Thymus (tissue), 11 donors: ENCODE measurements at regions not wholly inside any gene's neighbourhood (a gene's known extent, or its start where the extent isn't known, plus 50 kb on each side); places are given as distances from the start of the nearest gene placed in this dataset.

Experiments
- DNase-seq, 9 donors: peaks; one replicate each; pipeline ENCODE4 v3.0.0-alpha.2; 2013; ENCODE audit warnings: low spot score in 9 of 9, low read depth in 6 of 9, missing footprints in 1 of 9
- H3K27ac ChIP-seq, 2 donors: one replicate each; pipeline ENCODE4 v1.5.1; 2013; ENCODE audit warnings: control low read depth in 1 of 2, low read depth in 1 of 2, low read length in 1 of 2, mild to moderate bottlenecking in 1 of 2, moderate library complexity in 1 of 2
- H3K27me3 ChIP-seq, 2 donors: one replicate each; pipeline ENCODE4 v1.5.1; 2013; ENCODE audit warnings: low read length in 1 of 2; ENCODE audit not compliant: control insufficient read depth in 2 of 2, insufficient read depth in 1 of 2
- H3K36me3 ChIP-seq, 2 donors: one replicate each; pipeline ENCODE4 v1.5.1; 2013; ENCODE audit warnings: low read length in 1 of 2, mild to moderate bottlenecking in 1 of 2, moderate library complexity in 1 of 2; ENCODE audit not compliant: control insufficient read depth in 2 of 2, insufficient read depth in 2 of 2
- H3K4me1 ChIP-seq, 2 donors: one replicate each; pipeline ENCODE4 v1.5.1; 2013; ENCODE audit warnings: low read length in 2 of 2; ENCODE audit not compliant: control insufficient read depth in 2 of 2, insufficient read depth in 2 of 2
- H3K4me3 ChIP-seq, 2 donors: one replicate each; pipeline ENCODE4 v1.5.1; 2013; ENCODE audit warnings: low read length in 2 of 2, control low read depth in 1 of 2, mild to moderate bottlenecking in 1 of 2
- H3K9me3 ChIP-seq, 2 donors: one replicate each; pipeline ENCODE4 v1.5.1; 2013; ENCODE audit warnings: low read length in 1 of 2, mild to moderate bottlenecking in 1 of 2; ENCODE audit not compliant: control insufficient read depth in 2 of 2, insufficient read depth in 1 of 2
- WGBS: extraction: QIAGEN DNeasy Blood & Tissue Kit; methylation state at CpG from one replicate; pipeline ENCODE4 v1.1.7; 2013; 5-methylcytosine and 5-hydroxymethylcytosine counted together
- donor health status: healthy.

GRCh38 chr5:61790678-61791077, 458.6 kb downstream of the ZSWIM6 start:
- Histone ChIP-seq H3K27ac (no peak overlapping the region), H3K4me1 (no peaks in the 10 kb centered on the region), H3K36me3 (no peaks in the 10 kb centered on the region), H3K27me3 (no peaks in the 10 kb centered on the region), H3K4me3 (no peak overlapping the region), H3K9me3 (no peaks in the 10 kb centered on the region)
- no peak for DNase-seq
- WGBS, result 92% methylated on average over 2 of the region's 2 CpGs

DNA sequence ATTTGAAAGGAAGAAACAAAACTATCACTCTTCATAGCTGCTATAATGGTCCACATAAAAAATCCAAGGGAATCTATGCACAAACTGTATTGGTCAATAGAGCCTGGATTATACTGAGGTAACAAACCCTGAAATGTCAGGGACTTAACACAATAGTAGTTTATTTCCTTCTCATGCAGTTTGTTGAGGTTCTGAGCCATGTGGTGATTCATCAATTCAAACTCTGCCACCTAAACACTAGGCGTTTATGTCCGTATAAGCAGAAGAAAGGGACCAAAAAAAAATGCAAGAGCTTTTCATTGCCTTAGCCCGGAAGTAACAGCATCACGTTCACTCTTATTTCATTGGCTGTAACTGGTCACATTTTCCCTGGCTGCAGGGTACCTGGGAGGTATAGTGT, 464.7 kb downstream of the ZSWIM6 start:
- H3K27me3 ChIP-seq, result no peaks in the 10 kb centered on the region
- no peaks in the 10 kb centered on the region for H3K9me3 ChIP-seq
- H3K27ac ChIP-seq, result no peak overlapping the region
- no peaks in the 10 kb centered on the region for H3K36me3 ChIP-seq
- H3K4me1 ChIP-seq, result no peaks in the 10 kb centered on the region
- WGBS, result 99% methylated on average over 4 of the region's 4 CpGs
- no peak overlapping the region for H3K4me3 ChIP-seq
- no peak for DNase-seq

DNA sequence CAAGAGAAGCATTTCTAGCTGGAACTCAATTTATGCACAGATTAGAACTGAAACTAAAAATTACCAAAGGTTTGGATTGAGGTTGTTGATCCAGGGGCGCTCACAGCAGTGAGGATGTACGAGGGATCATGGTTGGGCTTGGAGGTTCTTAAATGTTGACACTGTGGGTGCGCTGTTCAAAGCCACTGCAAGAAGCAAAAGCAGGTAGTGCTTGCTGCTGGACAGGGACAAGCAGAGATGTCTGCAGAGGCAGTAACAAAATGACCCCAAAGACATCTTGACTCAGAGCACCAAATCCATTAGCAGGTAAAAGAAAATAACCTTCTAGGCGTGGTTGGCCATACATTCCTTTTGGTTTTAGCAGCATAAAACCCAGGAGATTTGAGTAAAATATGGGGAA, 468.4 kb downstream of the ZSWIM6 start:
- no peaks in the 10 kb centered on the region for H3K4me1 ChIP-seq
- no peak overlapping the region for H3K27ac ChIP-seq
- H3K4me3 ChIP-seq, result no peak overlapping the region
- WGBS, result 98% methylated on average over 4 of the region's 4 CpGs
- H3K36me3 ChIP-seq, result no peaks in the 10 kb centered on the region
- H3K9me3 ChIP-seq, result no peaks in the 10 kb centered on the region
- no peaks in the 10 kb centered on the region for H3K27me3 ChIP-seq
- DNase-seq, result no peak

DNA sequence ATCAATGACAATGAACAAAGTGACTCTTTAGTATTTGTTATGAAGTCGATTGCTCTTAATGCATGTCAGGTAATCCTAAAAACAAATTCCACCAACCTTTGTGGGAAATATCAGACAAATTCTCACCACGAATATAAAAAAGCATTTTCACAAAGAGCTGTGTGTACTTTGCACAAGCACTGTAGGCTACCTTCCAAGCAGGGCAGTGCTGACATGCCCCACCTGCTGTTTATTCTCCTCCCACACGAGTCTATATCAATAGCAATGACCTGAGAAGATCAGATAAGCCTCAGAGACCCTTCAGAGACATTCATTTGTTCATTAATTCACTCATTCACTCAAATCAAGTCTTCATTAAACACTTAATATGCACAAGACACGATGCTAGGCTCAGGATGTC, 469.1 kb downstream of the ZSWIM6 start:
- no peak for DNase-seq
- WGBS, result 81% methylated on average over 4 of the region's 4 CpGs
- H3K9me3 ChIP-seq, result no peaks in the 10 kb centered on the region
- H3K27me3 ChIP-seq, result no peaks in the 10 kb centered on the region
- no peak overlapping the region for H3K4me3 ChIP-seq
- no peaks in the 10 kb centered on the region for H3K36me3 ChIP-seq
- no peaks in the 10 kb centered on the region for H3K4me1 ChIP-seq
- no peak overlapping the region for H3K27ac ChIP-seq

DNA sequence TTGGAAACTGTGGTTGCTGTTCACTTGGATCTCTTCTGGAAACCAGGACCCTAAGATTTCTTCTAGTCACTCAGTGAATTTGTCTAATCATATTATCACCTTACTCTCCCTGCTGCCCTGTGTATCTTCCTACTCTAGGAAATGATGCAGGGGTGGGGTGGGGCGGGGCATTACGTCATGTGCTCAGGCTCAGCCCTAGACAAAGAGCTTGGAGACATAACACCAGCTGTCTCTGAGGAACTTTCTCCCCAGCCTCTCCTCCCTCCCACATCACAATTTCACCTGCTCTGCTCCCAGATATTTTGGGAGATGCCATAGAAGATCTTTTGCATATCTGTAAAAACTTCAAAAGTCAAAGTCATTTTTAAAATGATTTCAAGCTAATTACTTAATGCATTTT, 470.4 kb downstream of the ZSWIM6 start:
- no peak for DNase-seq
- Histone ChIP-seq H3K9me3 (no peaks in the 10 kb centered on the region), H3K27me3 (no peaks in the 10 kb centered on the region), H3K4me1 (no peaks in the 10 kb centered on the region), H3K36me3 (no peaks in the 10 kb centered on the region), H3K27ac (no peak overlapping the region), H3K4me3 (no peak overlapping the region)
- 90% methylated on average over 2 of the region's 2 CpGs for WGBS

- Histone ChIP-seq H3K27ac (peak overlapping the region in 1 of 2 donors; percentile 46), H3K4me1 (peaks cover 0 to 3% of the 10 kb centered on the region in 2 donors), H3K4me3 (no peak overlapping the region), H3K27me3 (no peaks in the 10 kb centered on the region), H3K36me3 (no peaks in the 10 kb centered on the region), H3K9me3 (no peaks in the 10 kb centered on the region)
- no peak for DNase-seq
- WGBS, result 90% methylated on average over 5 of the region's 5 CpGs
Measured at GRCh38 chr5:61805101-61805500, 473.0 kb downstream of the ZSWIM6 start.

DNA sequence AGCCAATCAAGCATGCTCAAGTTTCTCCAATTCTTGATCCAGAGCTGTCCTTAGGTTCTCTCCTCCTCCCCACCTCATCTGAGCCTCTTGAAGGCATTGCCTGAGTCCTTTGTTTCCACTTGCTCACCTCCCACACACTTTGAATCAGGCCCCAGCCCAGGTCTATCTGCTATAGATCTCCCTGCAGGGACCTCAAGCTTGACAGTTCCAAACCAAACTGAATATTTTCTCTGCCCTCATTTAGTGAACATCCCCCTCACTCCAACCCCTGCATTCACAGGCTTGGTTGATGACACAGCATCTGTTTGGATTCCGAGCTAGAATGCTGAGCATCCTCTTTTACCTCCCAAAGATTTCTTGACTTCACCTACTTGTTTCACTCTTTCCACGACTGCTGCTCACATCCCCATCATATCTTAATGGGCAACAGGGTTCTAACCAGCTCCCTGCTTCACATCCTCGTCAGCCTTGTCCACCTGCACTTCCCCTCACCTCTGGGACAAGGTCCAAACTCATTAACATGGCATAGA, 474.5 kb downstream of the ZSWIM6 start:
- WGBS, result 78% methylated on average over 3 of the region's 3 CpGs
- peaks cover 0 to 4% of the 10 kb centered on the region in 2 donors for H3K4me1 ChIP-seq
- no peak overlapping the region for H3K27ac ChIP-seq
- DNase-seq, result no peak
- H3K27me3 ChIP-seq, result no peaks in the 10 kb centered on the region
- no peaks in the 10 kb centered on the region for H3K36me3 ChIP-seq
- H3K9me3 ChIP-seq, result no peaks in the 10 kb centered on the region
- no peak overlapping the region for H3K4me3 ChIP-seq

- 86% methylated on average over 3 of the region's 3 CpGs for WGBS
- H3K36me3 ChIP-seq, result no peaks in the 10 kb centered on the region
- H3K4me1 ChIP-seq, result peaks cover 0 to 4% of the 10 kb centered on the region in 2 donors
- H3K9me3 ChIP-seq, result no peaks in the 10 kb centered on the region
- H3K27me3 ChIP-seq, result no peaks in the 10 kb centered on the region
- H3K4me3 ChIP-seq, result no peak overlapping the region
- DNase-seq, result no peak
- H3K27ac ChIP-seq, result no peak overlapping the region
Measured at GRCh38 chr5:61808091-61808490, 476.0 kb downstream of the ZSWIM6 start.

DNA sequence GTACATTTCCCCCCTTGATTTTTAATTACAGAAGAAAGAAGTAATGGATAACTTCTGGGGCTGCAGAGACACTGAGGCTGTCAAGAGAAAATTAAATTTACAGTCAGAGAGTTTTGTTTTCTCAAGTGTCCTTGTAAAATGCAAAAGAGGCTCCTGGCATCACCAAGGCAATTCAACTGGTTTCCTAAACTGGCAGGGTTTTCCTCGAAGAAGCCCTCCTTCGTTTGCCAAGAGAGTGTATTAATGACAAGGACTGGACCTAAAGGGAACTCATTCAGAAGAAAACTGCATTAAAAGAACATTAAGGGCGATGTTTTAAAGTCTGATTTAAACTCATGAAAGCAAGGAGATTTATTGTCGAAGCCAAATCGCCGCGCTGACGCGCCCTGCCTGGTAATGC, 476.9 kb downstream of the ZSWIM6 start:
- Histone ChIP-seq H3K4me3 (no peak overlapping the region), H3K4me1 (peaks cover 0 to 4% of the 10 kb centered on the region in 2 donors), H3K27me3 (no peaks in the 10 kb centered on the region), H3K9me3 (no peaks in the 10 kb centered on the region), H3K27ac (no peak overlapping the region), H3K36me3 (no peaks in the 10 kb centered on the region)
- WGBS, result 97% methylated on average over 9 of the region's 9 CpGs
- DNase-seq, result no peak

GRCh38 chr5:61809651-61810050, 477.6 kb downstream of the ZSWIM6 start:
- DNase-seq, result peak in 1 of 9 donors; percentile 12
- Histone ChIP-seq H3K27me3 (no peaks in the 10 kb centered on the region), H3K4me3 (no peak overlapping the region), H3K36me3 (no peaks in the 10 kb centered on the region), H3K27ac (no peak overlapping the region), H3K4me1 (peaks cover 0 to 4% of the 10 kb centered on the region in 2 donors), H3K9me3 (no peaks in the 10 kb centered on the region)
- WGBS, result 92% methylated on average over 4 of the region's 4 CpGs
